SHP77 treated with DMSO at 0.1 percent for 48 hours (cell line): ENCODE measurements at regions not wholly inside any gene's neighbourhood (a gene's known extent, or its start where the extent isn't known, plus 50 kb on each side); places are given as distances from the start of the nearest gene placed in this dataset.
"Not testable (repeated sequence)": the region's sequence is repeated elsewhere in the genome, so short reads cannot be mapped to it uniquely, and the experiment has no call there.

Experiments
- DNase-seq: peaks from one replicate; lab custom pipeline; 2025; lab: John Stamatoyannopoulos, UW

- DNase-seq, result not testable (repeated sequence)
Observed at GRCh38 chr7:76924756-76925155, 107.4 kb downstream of the SPDYE17 start.

DNA sequence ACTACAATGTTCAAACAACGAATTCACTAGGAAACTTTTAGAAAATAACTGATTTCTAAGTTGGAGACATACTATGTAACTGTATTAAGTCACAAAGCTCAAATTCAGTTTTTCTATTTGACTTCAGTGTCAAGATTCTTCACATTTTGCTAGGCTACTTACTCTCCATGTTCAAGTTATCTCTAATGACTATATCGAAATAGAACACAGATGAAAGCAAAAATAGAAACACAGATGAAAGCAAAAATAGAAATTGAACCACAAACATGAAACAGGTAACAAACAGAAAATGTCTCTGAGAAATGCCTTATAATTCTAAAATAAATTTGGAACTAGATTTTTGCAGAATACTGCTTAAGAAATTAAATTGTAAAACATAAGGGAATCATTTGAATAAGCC is 113.5 kb downstream of the SPDYE17 start:
- DNase-seq, result not testable (repeated sequence)

DNA sequence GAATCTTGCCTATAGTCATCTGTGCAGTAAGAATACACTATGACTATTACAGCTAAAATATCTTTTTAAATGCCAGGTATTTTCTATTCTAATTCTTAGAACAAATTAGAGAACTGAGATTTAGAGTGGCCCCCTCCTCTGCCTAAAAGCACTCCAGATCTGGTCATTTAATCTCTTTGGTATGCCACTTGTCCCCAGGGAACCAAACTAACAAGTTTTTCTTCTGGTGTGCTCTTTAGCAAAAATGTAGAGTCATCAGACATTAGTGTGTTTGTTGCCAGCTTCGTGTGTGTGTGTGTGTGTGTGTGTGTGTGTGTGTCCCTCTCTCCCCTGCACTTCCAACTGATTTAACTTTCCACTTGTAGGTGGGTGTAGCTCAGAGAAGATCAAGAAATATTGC is 117.8 kb downstream of the SPDYE17 start:
- not testable (repeated sequence) for DNase-seq

DNA sequence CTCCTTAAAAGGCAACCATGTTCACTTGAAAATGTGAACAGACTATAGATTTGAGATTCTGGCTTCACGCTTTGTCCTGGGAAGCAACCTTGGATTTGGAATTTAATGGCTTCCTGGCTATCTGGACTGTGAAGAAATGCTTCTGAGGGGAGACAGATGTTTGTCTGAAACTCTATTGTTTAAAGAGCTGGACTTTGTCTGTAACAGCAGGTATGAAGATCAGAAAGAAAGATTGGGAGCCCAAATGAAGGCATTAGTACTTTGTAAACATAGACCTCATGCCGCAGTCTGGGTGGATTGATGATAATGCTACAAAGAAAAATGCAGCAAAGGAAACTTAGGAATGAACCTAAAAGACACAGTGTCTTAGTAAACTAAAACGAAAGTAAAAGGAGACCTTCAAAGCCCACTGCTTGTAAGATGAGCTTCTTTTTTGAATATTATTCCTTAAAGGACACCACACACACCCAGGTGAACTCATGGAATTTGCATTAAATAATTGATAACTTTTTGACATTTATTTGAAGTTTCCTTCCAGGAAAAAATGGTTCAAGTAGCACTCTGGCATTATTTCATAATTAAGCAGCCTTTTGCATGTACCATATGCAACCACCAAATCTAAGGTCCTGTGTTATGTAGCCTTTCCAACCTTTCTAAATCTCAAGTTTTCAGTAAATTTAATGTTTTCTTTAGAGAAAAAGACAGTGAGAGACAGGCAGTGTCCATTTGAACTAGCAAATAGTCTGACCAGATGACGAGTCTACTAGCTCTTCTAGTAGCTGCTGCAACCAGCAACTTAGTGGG is 119.9 kb downstream of the SPDYE17 start:
- not testable (repeated sequence) for DNase-seq

DNA sequence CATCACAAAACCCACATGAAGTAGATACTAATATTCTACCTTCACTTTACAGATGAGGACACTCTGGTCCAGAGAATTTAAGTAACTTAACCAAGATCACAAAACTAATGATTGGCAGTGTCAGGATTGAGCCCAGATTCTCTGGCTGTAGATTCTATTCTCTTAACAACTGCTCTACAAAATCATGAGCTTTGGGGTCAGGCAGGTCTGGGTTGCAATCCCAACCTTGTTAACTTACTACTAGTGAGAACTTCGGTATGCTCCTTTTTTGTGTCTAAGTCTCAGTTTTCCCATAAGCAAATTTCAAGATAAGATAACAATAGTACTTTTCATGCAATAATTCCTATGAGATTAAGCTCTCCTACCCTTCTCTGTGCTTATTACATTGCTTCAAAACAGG is 127.5 kb downstream of the SPDYE17 start:
- DNase-seq, result not testable (repeated sequence)

- DNase-seq, result not testable (repeated sequence)
Observed at GRCh38 chr7:76901944-76902710, 130.0 kb downstream of the SPDYE17 start.

DNA sequence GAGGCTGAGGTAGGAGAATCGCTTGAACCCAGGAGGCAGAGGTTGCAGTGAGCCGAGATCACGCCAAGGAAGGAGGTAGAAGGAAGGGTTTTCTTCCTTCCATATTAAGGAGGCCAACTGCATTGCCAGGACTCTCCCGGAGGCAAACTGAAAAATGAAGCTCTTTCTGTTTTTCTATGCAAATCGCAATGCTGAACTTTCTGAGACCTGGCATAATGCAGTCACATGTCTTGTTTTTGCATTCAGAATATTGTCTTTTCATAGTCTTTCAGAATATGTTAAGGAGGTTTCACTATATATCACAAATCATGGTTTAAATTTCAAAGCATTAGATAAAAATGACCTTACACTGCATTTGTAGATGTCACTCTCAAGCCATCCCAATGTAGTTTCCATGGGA is 133.4 kb downstream of the SPDYE17 start:
- not testable (repeated sequence) for DNase-seq

DNA sequence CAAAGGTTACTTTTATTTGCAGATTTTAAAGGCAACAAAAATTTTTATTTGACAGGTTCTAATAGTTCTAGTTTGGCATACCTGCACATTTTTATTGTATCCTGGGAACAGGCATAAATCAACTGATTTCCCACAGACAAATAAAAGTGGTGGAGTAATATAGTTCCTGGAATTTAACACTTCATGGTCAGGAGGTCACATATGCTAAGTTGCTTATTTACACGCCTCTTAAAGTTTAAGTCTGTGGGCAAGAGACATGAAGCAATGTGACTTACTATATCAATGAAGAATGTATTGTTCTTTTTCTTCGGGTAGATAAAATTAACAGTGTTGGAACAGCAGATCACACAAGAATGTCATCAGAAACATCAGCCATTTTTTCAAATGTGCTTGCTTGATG is 135.2 kb downstream of the SPDYE17 start:
- DNase-seq, result not testable (repeated sequence)

DNA sequence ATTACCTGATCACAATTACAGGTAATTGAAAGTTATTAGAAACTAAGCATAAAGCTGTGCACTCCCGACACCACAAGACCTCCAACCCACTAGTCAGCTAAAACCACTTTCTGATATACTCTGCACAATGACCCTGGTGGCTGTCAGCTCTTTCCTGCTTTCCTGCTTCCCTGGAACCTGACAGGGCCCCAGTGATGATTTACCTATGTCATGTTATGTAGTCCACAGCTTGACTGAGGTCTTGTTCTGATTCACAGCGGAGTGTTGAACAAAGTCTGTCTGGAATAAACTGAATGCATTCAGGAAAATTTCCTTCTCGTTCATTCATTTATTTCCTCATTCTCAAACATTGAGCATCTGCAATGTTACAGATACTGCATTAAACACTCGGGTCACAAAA is 136.5 kb downstream of the SPDYE17 start:
- not testable (repeated sequence) for DNase-seq

DNA sequence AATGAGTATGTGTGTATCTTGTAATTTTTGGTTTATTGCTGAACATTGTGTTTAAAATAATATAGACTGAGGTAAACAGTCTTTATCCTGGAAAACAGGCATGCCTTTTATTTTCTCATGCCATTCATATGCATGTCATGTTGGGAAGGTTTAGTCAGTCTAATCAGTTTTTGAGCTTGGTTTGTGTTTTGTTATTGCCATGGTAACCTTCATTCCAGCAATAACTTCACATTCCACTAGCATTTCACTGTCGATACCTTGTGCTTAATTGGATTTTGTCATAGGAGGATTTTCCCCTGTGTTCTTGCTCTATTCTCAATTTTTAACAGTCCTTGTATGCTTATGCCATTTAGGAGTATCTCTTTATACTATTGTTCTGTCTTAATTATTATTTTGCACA is 140.4 kb downstream of the SPDYE17 start:
- DNase-seq, result not testable (repeated sequence)

GRCh38 chr7:76879733-76880288 is 152.3 kb downstream of the SPDYE17 start:
- DNase-seq, result not testable (repeated sequence)

- DNase-seq, result not testable (repeated sequence)
Observed at GRCh38 chr7:76875760-76876159, 156.4 kb downstream of the SPDYE17 start.

- DNase-seq, result not testable (repeated sequence)
Observed at GRCh38 chr7:76870504-76870808, 161.7 kb downstream of the SPDYE17 start.

GRCh38 chr7:76867364-76867889 is 164.7 kb downstream of the SPDYE17 start:
- DNase-seq, result not testable (repeated sequence)

DNA sequence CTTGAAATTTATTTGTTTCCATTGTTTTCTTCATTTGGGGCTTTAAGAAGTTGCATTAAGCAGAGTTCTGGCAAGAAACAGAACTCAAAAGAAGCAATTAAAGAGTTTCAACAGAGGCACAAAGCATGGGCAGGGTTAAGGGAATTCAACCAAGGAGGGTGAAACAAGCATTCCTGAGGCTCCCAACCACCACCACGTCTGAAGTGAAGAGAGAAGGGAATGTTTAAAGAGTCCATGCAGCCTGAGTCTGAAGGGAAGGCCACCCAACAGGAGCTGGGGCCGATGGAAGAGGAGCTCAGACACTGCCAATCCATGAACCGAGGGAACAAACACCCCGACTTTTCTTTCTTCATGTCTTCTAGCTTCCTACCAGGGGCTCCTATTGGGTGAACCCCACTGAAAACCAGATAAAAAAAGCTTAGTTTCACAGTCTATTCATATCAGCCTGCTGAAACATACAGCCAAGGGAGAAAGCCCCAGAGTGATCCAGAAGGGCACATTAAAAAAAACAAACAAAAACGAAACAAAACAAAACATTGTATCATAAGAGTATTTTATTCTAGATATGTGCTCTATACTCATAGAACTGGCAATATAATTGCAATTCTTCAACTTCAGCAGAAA is 168.9 kb downstream of the SPDYE17 start:
- DNase-seq, result not testable (repeated sequence)

GRCh38 chr7:76862241-76862640 is 169.9 kb downstream of the SPDYE17 start:
- DNase-seq, result not testable (repeated sequence)

GRCh38 chr7:76859933-76860332 is 172.2 kb downstream of the SPDYE17 start:
- not testable (repeated sequence) for DNase-seq

DNA sequence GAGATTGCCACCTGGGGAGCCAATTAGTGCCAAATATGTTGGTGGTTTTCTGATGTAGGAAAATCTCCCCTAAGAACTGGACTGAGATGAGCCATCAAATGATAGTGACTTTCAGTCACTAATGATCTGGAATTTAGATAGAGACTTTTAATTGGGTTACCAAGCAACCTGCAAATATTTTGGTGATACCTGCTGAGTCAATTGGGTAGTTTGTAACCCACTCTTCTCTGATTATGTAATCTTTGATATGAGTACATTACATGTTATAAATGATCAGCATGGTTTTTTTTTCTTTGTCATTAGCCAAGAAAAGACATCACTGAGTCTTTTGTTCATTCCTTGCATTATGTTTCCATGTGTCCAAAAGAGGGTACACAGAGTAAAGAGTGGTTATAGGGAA is 177.5 kb downstream of the SPDYE17 start:
- DNase-seq, result not testable (repeated sequence)

DNA sequence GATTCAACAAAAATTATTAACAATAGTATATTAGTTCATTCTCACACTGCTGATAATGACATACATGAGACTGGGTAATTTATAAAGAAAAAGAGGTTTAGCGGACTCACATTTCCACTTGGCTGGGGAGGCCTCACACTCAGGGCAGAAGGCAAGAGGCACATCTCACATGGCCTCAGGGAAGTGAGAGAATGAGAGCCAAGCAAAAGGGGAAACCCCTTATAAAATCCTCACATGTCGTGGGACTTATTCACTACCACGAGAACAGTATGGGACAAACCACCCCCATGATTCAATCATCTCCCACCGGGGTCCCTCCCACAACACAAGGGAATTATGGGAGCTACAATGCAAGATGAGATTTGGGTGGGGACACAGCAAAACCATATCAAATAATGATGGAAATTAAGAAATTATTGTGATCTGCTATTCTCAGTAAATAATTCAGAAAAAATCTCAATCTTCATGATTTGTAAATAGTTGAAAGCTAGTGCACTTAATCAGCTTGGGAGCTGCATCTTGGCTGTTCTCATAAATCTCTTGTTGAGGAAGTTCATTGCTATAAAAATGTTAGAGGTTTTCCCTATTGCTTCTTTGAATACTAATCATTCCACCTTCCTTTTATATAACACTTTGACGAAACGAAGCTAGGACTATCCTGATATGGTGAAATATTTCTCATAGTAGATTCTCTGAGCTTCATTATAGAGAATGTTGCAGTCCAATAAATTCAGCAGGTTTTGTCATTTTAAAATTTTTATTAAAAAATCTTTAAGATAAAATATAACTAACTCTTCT is 179.2 kb downstream of the SPDYE17 start:
- DNase-seq, result not testable (repeated sequence)

DNA sequence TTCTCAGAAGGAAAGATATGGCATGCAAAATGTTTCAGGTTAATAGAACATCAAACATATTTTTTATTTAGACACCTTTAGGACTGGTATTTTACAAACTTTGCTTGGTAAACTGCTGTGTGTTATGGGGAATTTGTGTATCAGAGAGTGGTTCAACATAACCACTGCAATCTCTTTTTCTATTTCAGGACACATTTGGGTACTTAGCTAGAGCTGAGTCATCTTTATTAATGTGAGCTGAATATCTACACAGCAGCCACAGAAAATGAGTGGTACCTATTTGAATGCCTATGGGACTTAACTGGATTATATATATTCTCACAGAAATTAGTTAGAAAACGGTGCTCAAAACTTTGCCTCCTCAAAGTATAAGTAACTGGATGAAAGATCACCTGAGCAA is 179.8 kb downstream of the SPDYE17 start:
- not testable (repeated sequence) for DNase-seq

DNA sequence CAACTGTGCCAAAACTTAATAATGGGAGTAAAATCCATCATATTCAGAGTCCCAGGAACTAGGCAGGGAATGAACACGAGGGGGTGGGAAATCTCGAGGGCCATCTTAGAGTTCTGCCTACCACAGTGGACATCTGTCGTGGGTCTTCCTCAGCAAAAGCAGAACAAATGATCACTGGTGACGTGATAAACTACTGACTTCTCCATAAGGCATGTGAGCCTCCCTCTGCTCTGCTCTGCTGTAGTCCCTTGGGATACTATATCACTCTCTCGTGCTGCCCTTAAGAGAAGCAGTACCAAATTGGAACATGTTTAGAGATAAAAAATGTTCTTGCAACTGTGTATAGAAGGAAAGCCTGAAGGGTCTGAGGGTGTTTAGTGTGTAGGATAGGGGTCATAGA is 180.5 kb downstream of the SPDYE17 start:
- not testable (repeated sequence) for DNase-seq
